ENCODE measurements at regions not wholly inside any gene's neighbourhood (a gene's known extent, or its start where the extent isn't known, plus 50 kb on each side); places are given as distances from the start of the nearest gene placed in this dataset.

DNA sequence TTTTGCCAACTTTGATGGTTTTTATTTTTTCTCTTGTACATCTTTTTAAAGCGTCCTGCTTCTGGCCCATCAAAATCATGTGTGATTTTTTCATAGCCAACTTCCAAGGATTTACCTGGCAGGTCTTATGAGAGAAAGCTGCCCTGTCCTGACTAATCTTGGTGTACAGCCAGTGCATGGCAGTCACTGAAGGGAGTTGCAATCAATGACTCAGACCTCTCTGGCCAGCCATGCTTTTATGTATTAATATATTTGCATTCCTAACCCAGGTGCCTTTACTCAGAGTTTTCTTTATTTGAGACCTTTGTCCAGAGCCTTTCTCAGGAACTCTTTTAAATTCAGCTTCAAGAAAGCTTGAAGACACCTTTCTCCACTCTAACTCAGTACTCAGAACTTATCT, 691.5 kb upstream of the HTR2C start:
- Histone ChIP-seq H3K4me1 (no peaks in the 10 kb centered on the region), H3K9me3 (no peaks in the 10 kb centered on the region), H3K4me3 (no peak overlapping the region), H3K36me3 (replicated peaks in 1 of 2; ENCODE audit: insufficient read depth in 1 of 2, low read depth in 2 of 2) (no peaks in the 10 kb centered on the region), H3K27ac (no peak overlapping the region), H3K27me3 (no peaks in the 10 kb centered on the region)
- DNase-seq (no peak), ATAC-seq (no peak)
- intact Hi-C loops (cut with DNase I), result no loop called here
- WGBS, 2 donors, result 57 to 64% methylated on average over 1 of the region's 1 CpG
- TF ChIP-seq POLR2A (IDR thresholded peaks at IDR 0.05), result no peak
- TF ChIP-seq, protein P1, sequence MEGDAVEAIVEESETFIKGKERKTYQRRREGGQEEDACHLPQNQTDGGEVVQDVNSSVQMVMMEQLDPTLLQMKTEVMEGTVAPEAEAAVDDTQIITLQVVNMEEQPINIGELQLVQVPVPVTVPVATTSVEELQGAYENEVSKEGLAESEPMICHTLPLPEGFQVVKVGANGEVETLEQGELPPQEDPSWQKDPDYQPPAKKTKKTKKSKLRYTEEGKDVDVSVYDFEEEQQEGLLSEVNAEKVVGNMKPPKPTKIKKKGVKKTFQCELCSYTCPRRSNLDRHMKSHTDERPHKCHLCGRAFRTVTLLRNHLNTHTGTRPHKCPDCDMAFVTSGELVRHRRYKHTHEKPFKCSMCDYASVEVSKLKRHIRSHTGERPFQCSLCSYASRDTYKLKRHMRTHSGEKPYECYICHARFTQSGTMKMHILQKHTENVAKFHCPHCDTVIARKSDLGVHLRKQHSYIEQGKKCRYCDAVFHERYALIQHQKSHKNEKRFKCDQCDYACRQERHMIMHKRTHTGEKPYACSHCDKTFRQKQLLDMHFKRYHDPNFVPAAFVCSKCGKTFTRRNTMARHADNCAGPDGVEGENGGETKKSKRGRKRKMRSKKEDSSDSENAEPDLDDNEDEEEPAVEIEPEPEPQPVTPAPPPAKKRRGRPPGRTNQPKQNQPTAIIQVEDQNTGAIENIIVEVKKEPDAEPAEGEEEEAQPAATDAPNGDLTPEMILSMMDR (IDR thresholded peaks at IDR 0.05), result no peak

DNA sequence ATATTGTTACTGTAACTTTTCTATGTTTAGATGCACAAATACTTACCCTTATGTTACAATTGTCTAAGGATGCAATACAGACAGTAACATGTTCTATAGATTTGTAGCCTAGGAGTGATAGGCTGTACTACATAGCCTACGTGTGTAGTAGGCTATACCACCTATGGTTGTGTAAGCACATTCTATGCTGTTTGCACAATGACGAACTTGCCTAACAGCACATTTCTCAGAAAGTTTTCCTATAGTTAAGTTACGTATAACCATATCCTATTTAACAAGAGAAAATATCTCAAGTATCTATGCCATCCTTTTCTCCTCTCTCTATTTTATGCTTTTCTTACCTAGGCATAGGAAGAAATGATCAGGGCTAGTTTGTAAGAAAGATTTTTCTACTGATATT, 710.8 kb upstream of the HTR2C start:
- no peak overlapping the region for H3K4me3 ChIP-seq
- WGBS, 2 donors, result 55 to 56% methylated on average over 3 of the region's 3 CpGs
- H3K4me1 ChIP-seq, result no peaks in the 10 kb centered on the region
- H3K36me3 ChIP-seq (replicated peaks in 1 of 2; ENCODE audit: insufficient read depth in 1 of 2, low read depth in 2 of 2), result no peaks in the 10 kb centered on the region
- TF ChIP-seq POLR2A (IDR thresholded peaks at IDR 0.05), result no peak
- TF ChIP-seq, protein P1 (IDR thresholded peaks at IDR 0.05), result no peak
- intact Hi-C loops (cut with DNase I), result no loop called here
- H3K27ac ChIP-seq, result no peak overlapping the region
- no peak for ATAC-seq
- DNase-seq, result no peak
- H3K27me3 ChIP-seq, result no peaks in the 10 kb centered on the region
- H3K9me3 ChIP-seq, result no peaks in the 10 kb centered on the region

DNA sequence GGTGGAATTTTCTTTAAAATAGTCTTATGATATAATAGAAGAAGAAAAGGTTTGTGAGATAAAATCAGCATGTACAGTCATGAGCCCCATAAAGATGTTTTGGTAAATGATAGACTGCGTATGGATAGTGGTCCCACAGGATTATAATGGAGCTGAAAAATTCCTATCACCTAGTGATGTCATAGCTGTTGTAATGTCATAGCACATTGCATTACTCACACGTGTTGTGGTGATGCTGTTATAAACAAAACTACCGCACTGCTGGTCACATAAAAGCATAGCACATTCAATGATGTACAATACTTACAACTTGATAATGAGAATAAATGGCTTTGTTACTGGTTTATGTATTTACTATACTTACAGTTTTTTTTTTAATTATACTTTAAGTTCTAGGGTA, 715.2 kb upstream of the HTR2C start:
- no peak for ATAC-seq
- no peaks in the 10 kb centered on the region for H3K4me1 ChIP-seq
- intact Hi-C loops (cut with DNase I), result no loop called here
- no peaks in the 10 kb centered on the region for H3K36me3 ChIP-seq (replicated peaks in 1 of 2; ENCODE audit: insufficient read depth in 1 of 2, low read depth in 2 of 2)
- DNase-seq, result no peak
- no peaks in the 10 kb centered on the region for H3K27me3 ChIP-seq
- H3K9me3 ChIP-seq, result no peaks in the 10 kb centered on the region
- no peak overlapping the region for H3K4me3 ChIP-seq
- 49 to 60% methylated on average over 3 of the region's 3 CpGs for WGBS, 2 donors
- TF ChIP-seq, protein P1 (IDR thresholded peaks at IDR 0.05), result no peak
- TF ChIP-seq POLR2A (IDR thresholded peaks at IDR 0.05), result no peak
- H3K27ac ChIP-seq, result no peak overlapping the region

DNA sequence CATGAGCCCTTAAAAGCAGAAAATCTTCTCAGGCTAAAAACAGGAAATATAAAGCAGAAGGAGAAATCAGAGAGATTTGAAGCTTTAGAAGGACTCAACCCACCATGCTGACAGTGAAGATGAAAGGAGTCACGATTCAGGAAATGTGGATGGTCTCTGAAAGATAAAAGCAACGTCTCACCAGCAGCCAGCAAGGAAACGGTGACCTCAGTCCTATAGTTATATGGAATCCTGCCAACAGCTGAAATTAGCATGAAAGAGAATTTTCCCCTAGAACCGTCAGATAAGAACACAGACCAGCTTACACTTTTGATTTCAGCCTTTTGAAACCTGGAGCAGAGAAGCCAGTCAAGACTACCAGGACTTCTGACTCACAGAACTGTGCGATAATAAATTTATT, 715.7 kb upstream of the HTR2C start:
- TF ChIP-seq, protein P1 (IDR thresholded peaks at IDR 0.05), result no peak
- no peak for TF ChIP-seq POLR2A (IDR thresholded peaks at IDR 0.05)
- DNase-seq (no peak), ATAC-seq (no peak)
- H3K36me3 ChIP-seq (replicated peaks in 1 of 2; ENCODE audit: insufficient read depth in 1 of 2, low read depth in 2 of 2), result no peaks in the 10 kb centered on the region
- intact Hi-C loops (cut with DNase I), result no loop called here
- no peak overlapping the region for H3K27ac ChIP-seq
- no peaks in the 10 kb centered on the region for H3K4me1 ChIP-seq
- 16 to 17% methylated on average over 5 of the region's 5 CpGs for WGBS, 2 donors
- no peaks in the 10 kb centered on the region for H3K9me3 ChIP-seq
- no peak overlapping the region for H3K4me3 ChIP-seq
- H3K27me3 ChIP-seq, result no peaks in the 10 kb centered on the region

DNA sequence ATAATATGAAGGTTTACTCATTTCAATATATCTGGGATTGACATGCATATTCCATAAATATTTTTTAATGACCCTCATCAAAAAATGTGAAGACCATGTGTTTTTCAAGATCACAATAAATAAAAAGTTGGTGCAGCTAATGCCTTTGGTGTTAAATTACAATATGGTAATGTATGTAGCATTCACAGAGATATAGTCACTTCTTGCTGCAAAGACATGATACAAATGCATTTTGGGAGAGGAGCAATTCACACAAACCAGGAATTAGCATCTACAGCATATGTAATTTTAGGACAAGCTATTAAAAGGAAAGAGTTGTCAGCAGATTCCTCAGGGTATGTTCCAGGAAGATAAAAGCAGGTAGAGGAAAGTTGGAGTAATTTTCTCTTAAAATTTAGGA, 734.5 kb upstream of the HTR2C start:
- intact Hi-C loops (cut with DNase I), result no loop called here
- H3K9me3 ChIP-seq, result no peaks in the 10 kb centered on the region
- H3K4me1 ChIP-seq, result no peaks in the 10 kb centered on the region
- no peak overlapping the region for H3K27ac ChIP-seq
- no peak overlapping the region for H3K4me3 ChIP-seq
- DNase-seq, result no peak
- TF ChIP-seq, protein P1 (IDR thresholded peaks at IDR 0.05), result no peak
- TF ChIP-seq POLR2A (IDR thresholded peaks at IDR 0.05), result no peak
- H3K27me3 ChIP-seq, result no peaks in the 10 kb centered on the region
- no peaks in the 10 kb centered on the region for H3K36me3 ChIP-seq (replicated peaks in 1 of 2; ENCODE audit: insufficient read depth in 1 of 2, low read depth in 2 of 2)
- no peak for ATAC-seq
